HEK293 (cell line): ENCODE measurements at regions not wholly inside any gene's neighbourhood (a gene's known extent, or its start where the extent isn't known, plus 50 kb on each side); places are given as distances from the start of the nearest gene placed in this dataset.

ENCODE experiments used
- CTCF ChIA-PET: fragments of 350-600 bp; formaldehyde crosslinking; extraction: SDS; loops from one replicate; lab custom pipeline; 2021; ENCODE audit warnings: antibody characterized with exemption; lab: Yijun Ruan, JAX
- POLR2A ChIA-PET: fragments of 300-600 bp; formaldehyde crosslinking; extraction: SDS; loops from one replicate; lab custom pipeline; 2020; ENCODE audit warnings: antibody characterized with exemption, inconsistent platforms; lab: Yijun Ruan, JAX
- H3K27ac ChIP-seq: fragments of 200-500 bp; sonication (Bioruptor generic); 2 replicates; pipeline ENCODE4 v1.5.1; 2014; ENCODE audit warnings: low read depth, low read length, control low read depth, inconsistent platforms; ENCODE audit errors: extremely low read depth
- H3K36me3 ChIP-seq, 2 experiments: fragments of 200-500 bp in 1 of 2; sonication (Bioruptor generic) in 1 of 2; 1 replicate in 1 of 2; 2 replicates in 1 of 2; pipeline ENCODE4 v1.5.1; 2014 to 2017; ENCODE audit warnings: inconsistent platforms in 2 of 2, low read length in 2 of 2; ENCODE audit not compliant: control insufficient read depth in 2 of 2, insufficient read depth in 1 of 2
- H3K4me1 ChIP-seq: fragments of 200-500 bp; sonication (Bioruptor generic); 2 replicates; pipeline ENCODE4 v1.5.1; 2014; ENCODE audit warnings: mild to moderate bottlenecking, low read length, inconsistent platforms; ENCODE audit not compliant: control insufficient read depth, insufficient read depth
- H3K4me3 ChIP-seq: 2 replicates; pipeline ENCODE4 v1.5.1; 2011; ENCODE audit warnings: low read depth, mild to moderate bottlenecking, control low read depth, low read length, moderate library complexity
- H3K9me3 ChIP-seq: fragments of 200-500 bp; sonication (Bioruptor generic); 2 replicates; pipeline ENCODE4 v1.5.1; 2014; ENCODE audit warnings: low read depth, low read length, inconsistent platforms; ENCODE audit not compliant: control insufficient read depth, insufficient read depth
- EGR2 ChIP-seq: fragments of 450-650 bp; formaldehyde crosslinking; IDR thresholded peaks from 2 replicates; pipeline ENCODE4 v1.5.1; 2016; ENCODE audit warnings: low read depth, missing biosample characterization, missing genetic modification characterization
- HOXD13 ChIP-seq: sonication (generic); formaldehyde crosslinking; IDR thresholded peaks from 2 replicates; pipeline ENCODE4 v1.8.0; 2022; ENCODE audit warnings: missing genetic modification reagents, borderline replicate concordance
- KLF1 ChIP-seq: fragments of 450-650 bp; formaldehyde crosslinking; IDR thresholded peaks from 2 replicates; pipeline ENCODE4 v1.5.1; 2016; ENCODE audit warnings: missing biosample characterization, missing genetic modification characterization
- MEIS1 ChIP-seq: sonication (generic); formaldehyde crosslinking; IDR thresholded peaks from 2 replicates; pipeline ENCODE4 v1.8.1; 2022; ENCODE audit warnings: missing genetic modification reagents, mild to moderate bottlenecking, borderline replicate concordance
- TRIM28 ChIP-seq: IDR thresholded peaks from 2 replicates; pipeline ENCODE4 v1.6.1; 2011; ENCODE audit warnings: low read length, control low read depth, borderline replicate concordance
- YY2 ChIP-seq: fragments of 450-650 bp; formaldehyde crosslinking; IDR thresholded peaks from 2 replicates; pipeline ENCODE4 v1.5.1; 2016; ENCODE audit warnings: missing biosample characterization, missing genetic modification characterization
- ZFHX2 ChIP-seq: fragments of 450-650 bp; formaldehyde crosslinking; conservative IDR thresholded peaks from 2 replicates; pipeline ENCODE4 v1.5.1; 2016; ENCODE audit warnings: missing biosample characterization, missing genetic modification characterization
- ZFP69B ChIP-seq: fragments of 450-650 bp; formaldehyde crosslinking; IDR thresholded peaks from 2 replicates; pipeline ENCODE4 v1.5.1; 2016; ENCODE audit warnings: missing biosample characterization, missing genetic modification characterization
- ZNF133 ChIP-seq: fragments of 450-650 bp; formaldehyde crosslinking; IDR thresholded peaks from 2 replicates; pipeline ENCODE4 v1.5.1; 2016; ENCODE audit warnings: missing biosample characterization, missing genetic modification characterization
- ZNF16 ChIP-seq: fragments of 450-650 bp; formaldehyde crosslinking; IDR thresholded peaks from 2 replicates; pipeline ENCODE4 v1.5.1; 2016; ENCODE audit warnings: low read depth, missing biosample characterization, missing genetic modification characterization
- ZNF174 ChIP-seq: fragments of 450-650 bp; formaldehyde crosslinking; IDR thresholded peaks from 2 replicates; pipeline ENCODE4 v1.5.0; 2017; ENCODE audit warnings: missing biosample characterization, mild to moderate bottlenecking, missing genetic modification characterization
- ZNF211 ChIP-seq: fragments of 450-650 bp; formaldehyde crosslinking; IDR thresholded peaks from 2 replicates; pipeline ENCODE4 v1.5.1; 2016; ENCODE audit warnings: low read depth, missing biosample characterization, missing genetic modification characterization
- ZNF223 ChIP-seq: fragments of 450-650 bp; formaldehyde crosslinking; IDR thresholded peaks from 2 replicates; pipeline ENCODE4 v1.5.1; 2016; ENCODE audit warnings: missing biosample characterization, missing genetic modification characterization
- ZNF266 ChIP-seq: fragments of 450-650 bp; formaldehyde crosslinking; IDR thresholded peaks from 2 replicates; pipeline ENCODE4 v1.5.1; 2016; ENCODE audit warnings: missing biosample characterization, missing genetic modification characterization, low read depth
- ZNF274 ChIP-seq, 2 experiments: fragments of 200-500 bp in 1 of 2; fragments of 450-650 bp in 1 of 2; sonication (Bioruptor generic) in 1 of 2; formaldehyde crosslinking in 1 of 2; IDR thresholded peaks; 2 replicates each; pipeline versions ENCODE4 v1.5.1 to v1.6.1; 2014 to 2016; ENCODE audit warnings: borderline replicate concordance in 1 of 2, inconsistent platforms in 1 of 2, low read length in 1 of 2, missing biosample characterization in 1 of 2, missing genetic modification characterization in 1 of 2
- ZNF366 ChIP-seq: fragments of 450-650 bp; formaldehyde crosslinking; conservative IDR thresholded peaks from 2 replicates; pipeline ENCODE4 v1.5.1; 2016; ENCODE audit warnings: missing biosample characterization, missing genetic modification characterization
- ZNF433 ChIP-seq: fragments of 450-650 bp; formaldehyde crosslinking; IDR thresholded peaks from 2 replicates; pipeline ENCODE4 v1.5.1; 2016; ENCODE audit warnings: missing biosample characterization, missing genetic modification characterization, low read depth
- ZNF473 ChIP-seq: fragments of 450-650 bp; formaldehyde crosslinking; IDR thresholded peaks from 2 replicates; pipeline ENCODE4 v1.5.1; 2017; ENCODE audit warnings: missing biosample characterization, missing genetic modification characterization
- ZNF623 ChIP-seq: fragments of 450-650 bp; formaldehyde crosslinking; IDR thresholded peaks from 2 replicates; pipeline ENCODE4 v1.5.1; 2016; ENCODE audit warnings: missing biosample characterization, missing genetic modification characterization
- ZNF76 ChIP-seq: fragments of 450-650 bp; formaldehyde crosslinking; IDR thresholded peaks from 2 replicates; pipeline ENCODE4; 2016; ENCODE audit warnings: low read depth, missing biosample characterization, missing genetic modification characterization, borderline replicate concordance
- ZNF830 ChIP-seq: fragments of 450-650 bp; IDR thresholded peaks from 2 replicates; pipeline ENCODE4 v1.5.0; 2018; ENCODE audit warnings: missing biosample characterization, missing genetic modification characterization, low read depth, mild to moderate bottlenecking, moderate library complexity
- ZSCAN30 ChIP-seq: fragments of 450-650 bp; IDR thresholded peaks from 2 replicates; pipeline ENCODE4 v1.5.1; 2018; ENCODE audit warnings: missing biosample characterization, mild to moderate bottlenecking, missing genetic modification characterization, moderate library complexity
- TF ChIP-seq, protein P1 (sequence below): fragments of 450-650 bp; formaldehyde crosslinking; IDR thresholded peaks from 2 replicates; pipeline ENCODE4 v1.5.1; 2016; ENCODE audit warnings: missing biosample characterization, missing genetic modification characterization
- TF ChIP-seq, protein P2 (sequence below): fragments of 450-650 bp; formaldehyde crosslinking; IDR thresholded peaks from 2 replicates; pipeline ENCODE4 v1.5.1; 2016; ENCODE audit warnings: missing biosample characterization, missing genetic modification characterization
- TF ChIP-seq, protein P3 (sequence below): fragments of 450-650 bp; formaldehyde crosslinking; IDR thresholded peaks from 2 replicates; pipeline ENCODE4 v1.5.1; 2016; ENCODE audit warnings: missing biosample characterization, missing genetic modification characterization
- TF ChIP-seq, protein P4 (sequence below): fragments of 450-650 bp; formaldehyde crosslinking; IDR thresholded peaks from 2 replicates; pipeline ENCODE4 v1.5.1; 2016; ENCODE audit warnings: missing biosample characterization, missing genetic modification characterization
- TF ChIP-seq, protein P5 (sequence below): fragments of 450-650 bp; formaldehyde crosslinking; IDR thresholded peaks from 2 replicates; pipeline ENCODE4 v1.5.1; 2017; ENCODE audit warnings: missing biosample characterization, missing genetic modification characterization

DNA sequence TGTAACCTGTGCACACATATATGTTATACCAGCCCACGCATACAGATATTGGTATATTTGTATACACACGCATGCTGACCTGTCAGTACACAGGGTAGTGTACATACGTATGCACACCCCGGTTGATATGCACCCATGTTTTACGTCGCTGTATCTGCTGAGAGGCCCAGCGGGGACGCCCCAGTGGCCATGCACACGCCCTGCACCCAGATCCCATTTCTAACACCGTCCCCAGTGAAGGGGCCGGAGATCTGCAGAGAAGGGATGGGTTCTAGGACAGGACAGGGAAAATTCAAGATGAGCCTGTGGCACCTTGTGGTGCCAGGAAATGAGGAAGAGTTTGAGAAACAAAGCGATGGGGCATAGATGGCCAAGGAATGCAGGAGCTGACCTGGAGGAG is 57.2 kb upstream of the TTC34 start:
- ChIA-PET POLR2A (no interaction called here), CTCF (interaction anchor here (0.6 kb wide), 1 partner anchor 561 kb away, joined by 5 read pairs; no protein-coding TSS in a partner anchor)
- no peaks in the 10 kb centered on the region for H3K4me1 ChIP-seq
- H3K9me3 ChIP-seq, result no peaks in the 10 kb centered on the region
- TF ChIP-seq ZSCAN30 (no peak), ZNF174 (tag by site-specific recombination) (no peak), MEIS1 (no peak), ZNF433 (no peak), ZNF223 (no peak), ZNF211 (tag by site-specific recombination) (no peak), ZNF266 (tag by site-specific recombination) (no peak), ZFP69B (tag by site-specific recombination) (no peak), ZNF274 (IDR thresholded peaks at IDR 0.05; ENCODE audit: low read length) (no peak), ZNF274 (tag by site-specific recombination; IDR thresholded peaks at IDR 0.05; ENCODE audit: borderline replicate concordance) (no peak), ZNF133 (tag by site-specific recombination) (no peak)
- TF ChIP-seq, protein P1, sequence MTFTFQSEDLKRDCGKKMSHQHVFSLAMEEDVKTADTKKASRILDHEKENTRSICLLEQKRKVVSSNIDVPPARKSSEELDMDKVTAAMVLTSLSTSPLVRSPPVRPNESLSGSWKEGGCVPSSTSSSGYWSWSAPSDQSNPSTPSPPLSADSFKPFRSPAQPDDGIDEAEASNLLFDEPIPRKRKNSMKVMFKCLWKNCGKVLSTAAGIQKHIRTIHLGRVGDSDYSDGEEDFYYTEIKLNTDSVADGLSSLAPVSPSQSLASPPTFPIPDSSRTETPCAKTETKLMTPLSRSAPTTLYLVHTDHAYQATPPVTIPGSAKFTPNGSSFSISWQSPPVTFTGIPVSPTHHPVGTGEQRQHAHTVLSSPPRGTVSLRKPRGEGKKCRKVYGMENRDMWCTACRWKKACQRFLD (tag by site-specific recombination), result no peak
- no peak overlapping the region for H3K27ac ChIP-seq
- no peak overlapping the region for H3K4me3 ChIP-seq
- no peaks in the 10 kb centered on the region for H3K36me3 ChIP-seq

DNA sequence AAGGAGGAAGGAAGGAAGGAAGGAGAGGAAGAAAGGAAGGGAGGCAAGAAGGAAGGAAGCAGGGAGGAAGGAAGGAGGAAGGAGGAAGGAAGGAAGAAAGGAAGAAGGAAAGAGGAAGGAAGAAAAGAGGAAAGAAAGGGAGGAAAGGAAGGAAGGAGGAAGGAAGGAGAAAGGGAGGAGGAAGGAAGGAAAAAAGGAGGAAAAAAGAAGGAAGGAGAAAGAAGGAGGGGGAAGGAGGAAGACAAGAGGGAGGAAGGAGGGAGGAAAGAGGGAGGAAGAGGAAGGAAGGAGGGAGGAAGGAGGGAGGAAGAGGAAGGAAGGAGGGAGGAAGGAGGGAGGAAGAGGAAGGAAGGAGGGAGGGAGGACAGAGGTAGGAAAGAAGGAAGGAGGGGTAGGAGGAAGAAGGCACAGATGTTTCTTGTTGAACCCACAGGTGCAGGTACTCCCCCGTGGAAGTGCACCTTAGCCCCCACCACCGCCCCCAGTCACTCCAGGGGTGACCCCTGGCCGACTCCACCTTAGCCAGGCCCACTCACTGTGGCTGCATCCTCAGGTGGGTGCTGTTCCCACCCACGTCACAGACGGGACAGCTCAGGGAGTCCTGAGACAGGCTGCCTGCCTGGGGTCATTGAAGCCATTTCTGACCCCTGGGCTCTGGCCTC is 57.9 kb upstream of the TTC34 start:
- ChIA-PET CTCF (interaction anchor here (0.6 kb wide), 1 partner anchor 560 kb away, joined by 5 read pairs; no protein-coding TSS in a partner anchor), POLR2A (no interaction called here)
- no peaks in the 10 kb centered on the region for H3K9me3 ChIP-seq
- no peak overlapping the region for H3K4me3 ChIP-seq
- H3K36me3 ChIP-seq, result no peaks in the 10 kb centered on the region
- H3K4me1 ChIP-seq, result no peaks in the 10 kb centered on the region
- no peak overlapping the region for H3K27ac ChIP-seq
- TF ChIP-seq ZNF830 (tag by site-specific recombination), result no peak
- TF ChIP-seq ZNF366 (tag by site-specific recombination), result peak; percentile 35; the same call in 1 of the 2 replicates
- TF ChIP-seq, protein P2, sequence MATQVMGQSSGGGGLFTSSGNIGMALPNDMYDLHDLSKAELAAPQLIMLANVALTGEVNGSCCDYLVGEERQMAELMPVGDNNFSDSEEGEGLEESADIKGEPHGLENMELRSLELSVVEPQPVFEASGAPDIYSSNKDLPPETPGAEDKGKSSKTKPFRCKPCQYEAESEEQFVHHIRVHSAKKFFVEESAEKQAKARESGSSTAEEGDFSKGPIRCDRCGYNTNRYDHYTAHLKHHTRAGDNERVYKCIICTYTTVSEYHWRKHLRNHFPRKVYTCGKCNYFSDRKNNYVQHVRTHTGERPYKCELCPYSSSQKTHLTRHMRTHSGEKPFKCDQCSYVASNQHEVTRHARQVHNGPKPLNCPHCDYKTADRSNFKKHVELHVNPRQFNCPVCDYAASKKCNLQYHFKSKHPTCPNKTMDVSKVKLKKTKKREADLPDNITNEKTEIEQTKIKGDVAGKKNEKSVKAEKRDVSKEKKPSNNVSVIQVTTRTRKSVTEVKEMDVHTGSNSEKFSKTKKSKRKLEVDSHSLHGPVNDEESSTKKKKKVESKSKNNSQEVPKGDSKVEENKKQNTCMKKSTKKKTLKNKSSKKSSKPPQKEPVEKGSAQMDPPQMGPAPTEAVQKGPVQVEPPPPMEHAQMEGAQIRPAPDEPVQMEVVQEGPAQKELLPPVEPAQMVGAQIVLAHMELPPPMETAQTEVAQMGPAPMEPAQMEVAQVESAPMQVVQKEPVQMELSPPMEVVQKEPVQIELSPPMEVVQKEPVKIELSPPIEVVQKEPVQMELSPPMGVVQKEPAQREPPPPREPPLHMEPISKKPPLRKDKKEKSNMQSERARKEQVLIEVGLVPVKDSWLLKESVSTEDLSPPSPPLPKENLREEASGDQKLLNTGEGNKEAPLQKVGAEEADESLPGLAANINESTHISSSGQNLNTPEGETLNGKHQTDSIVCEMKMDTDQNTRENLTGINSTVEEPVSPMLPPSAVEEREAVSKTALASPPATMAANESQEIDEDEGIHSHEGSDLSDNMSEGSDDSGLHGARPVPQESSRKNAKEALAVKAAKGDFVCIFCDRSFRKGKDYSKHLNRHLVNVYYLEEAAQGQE (tag by site-specific recombination), result no peak
- TF ChIP-seq, protein P3, sequence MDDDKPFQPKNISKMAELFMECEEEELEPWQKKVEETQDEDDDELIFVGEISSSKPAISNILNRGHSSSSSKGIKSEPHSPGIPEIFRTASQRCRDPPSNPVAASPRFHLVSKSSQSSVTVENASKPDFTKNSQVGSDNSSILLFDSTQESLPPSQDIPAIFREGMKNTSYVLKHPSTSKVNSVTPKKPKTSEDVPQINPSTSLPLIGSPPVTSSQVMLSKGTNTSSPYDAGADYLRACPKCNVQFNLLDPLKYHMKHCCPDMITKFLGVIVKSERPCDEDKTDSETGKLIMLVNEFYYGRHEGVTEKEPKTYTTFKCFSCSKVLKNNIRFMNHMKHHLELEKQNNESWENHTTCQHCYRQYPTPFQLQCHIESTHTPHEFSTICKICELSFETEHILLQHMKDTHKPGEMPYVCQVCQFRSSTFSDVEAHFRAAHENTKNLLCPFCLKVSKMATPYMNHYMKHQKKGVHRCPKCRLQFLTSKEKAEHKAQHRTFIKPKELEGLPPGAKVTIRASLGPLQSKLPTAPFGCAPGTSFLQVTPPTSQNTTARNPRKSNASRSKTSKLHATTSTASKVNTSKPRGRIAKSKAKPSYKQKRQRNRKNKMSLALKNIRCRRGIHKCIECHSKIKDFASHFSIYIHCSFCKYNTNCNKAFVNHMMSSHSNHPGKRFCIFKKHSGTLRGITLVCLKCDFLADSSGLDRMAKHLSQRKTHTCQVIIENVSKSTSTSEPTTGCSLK (tag by site-specific recombination), result no peak
- TF ChIP-seq ZNF473 (tag by site-specific recombination), result no peak
- no peak for TF ChIP-seq ZNF16 (tag by site-specific recombination)
- no peak for TF ChIP-seq ZNF76
- TF ChIP-seq YY2 (tag by site-specific recombination), result no peak
- no peak for TF ChIP-seq HOXD13 (CRISPR knock-in tag)
- TF ChIP-seq, protein P4, sequence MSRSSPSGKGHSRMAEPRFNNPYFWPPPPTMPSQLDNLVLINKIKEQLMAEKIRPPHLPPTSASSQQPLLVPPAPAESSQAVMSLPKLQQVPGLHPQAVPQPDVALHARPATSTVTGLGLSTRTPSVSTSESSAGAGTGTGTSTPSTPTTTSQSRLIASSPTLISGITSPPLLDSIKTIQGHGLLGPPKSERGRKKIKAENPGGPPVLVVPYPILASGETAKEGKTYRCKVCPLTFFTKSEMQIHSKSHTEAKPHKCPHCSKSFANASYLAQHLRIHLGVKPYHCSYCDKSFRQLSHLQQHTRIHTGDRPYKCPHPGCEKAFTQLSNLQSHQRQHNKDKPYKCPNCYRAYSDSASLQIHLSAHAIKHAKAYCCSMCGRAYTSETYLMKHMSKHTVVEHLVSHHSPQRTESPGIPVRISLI, result no peak
- TF ChIP-seq, protein P5, sequence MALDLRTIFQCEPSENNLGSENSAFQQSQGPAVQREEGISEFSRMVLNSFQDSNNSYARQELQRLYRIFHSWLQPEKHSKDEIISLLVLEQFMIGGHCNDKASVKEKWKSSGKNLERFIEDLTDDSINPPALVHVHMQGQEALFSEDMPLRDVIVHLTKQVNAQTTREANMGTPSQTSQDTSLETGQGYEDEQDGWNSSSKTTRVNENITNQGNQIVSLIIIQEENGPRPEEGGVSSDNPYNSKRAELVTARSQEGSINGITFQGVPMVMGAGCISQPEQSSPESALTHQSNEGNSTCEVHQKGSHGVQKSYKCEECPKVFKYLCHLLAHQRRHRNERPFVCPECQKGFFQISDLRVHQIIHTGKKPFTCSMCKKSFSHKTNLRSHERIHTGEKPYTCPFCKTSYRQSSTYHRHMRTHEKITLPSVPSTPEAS (tag by site-specific recombination), result no peak
- no peak for TF ChIP-seq TRIM28
- 0 out of 2 replicates have a peak, but pooled peaks have one; percentile 28 for TF ChIP-seq ZFHX2 (tag by site-specific recombination)
- TF ChIP-seq KLF1 (tag by site-specific recombination), result no peak
- no peak for TF ChIP-seq ZNF223
- peak; percentile 53; the same call in 1 of the 2 replicates for TF ChIP-seq EGR2
- TF ChIP-seq ZNF623 (tag by site-specific recombination), result no peak
